ENCODE measurements at regions not wholly inside any gene's neighbourhood (a gene's known extent, or its start where the extent isn't known, plus 50 kb on each side); places are given as distances from the start of the nearest gene placed in this dataset.

- no CpG with 5 or more reads among the region's 2 CpGs for WGBS, 2 donors (ENCODE audit: extremely low coverage in 2 of 2, insufficient read length in 2 of 2, insufficient replicate concordance in 1 of 2)
Observed at GRCh38 chr2:181761175-181761574, 80.9 kb upstream of the NEUROD1 start.

GRCh38 chr2:181762000-181762399 lies 81.7 kb upstream of the NEUROD1 start:
- H3K18ac ChIP-seq (ENCODE audit: low read length), result no peak overlapping the region
- H4K91ac ChIP-seq (ENCODE audit: low read depth, low read length, poor library complexity), result no peak overlapping the region
- no peak overlapping the region for H3K4ac ChIP-seq (ENCODE audit: low read length)
- no peak overlapping the region for H2BK12ac ChIP-seq (ENCODE audit: low read length)
- no peak for DNase-seq (ENCODE audit: low spot score)
- H3K36me3 ChIP-seq (replicated peaks in 1 of 2; ENCODE audit: control insufficient read depth in 2 of 2, insufficient read depth in 2 of 2, low read length in 2 of 2), result no peaks in the 10 kb centered on the region
- WGBS, 2 donors (ENCODE audit: extremely low coverage in 2 of 2, insufficient read length in 2 of 2, insufficient replicate concordance in 1 of 2), result no CpG with 5 or more reads among the region's 5 CpGs
- H2BK15ac ChIP-seq (ENCODE audit: low read length), result no peak overlapping the region
- no peak overlapping the region for H3K27ac ChIP-seq (replicated peaks; ENCODE audit: low read length)
- H3K27me3 ChIP-seq (ENCODE audit: control insufficient read depth in 3 of 3, insufficient read depth in 3 of 3, low read depth in 1 of 3, low read length in 3 of 3), result no peaks in the 10 kb centered on the region
- no peak overlapping the region for H2AK5ac ChIP-seq (ENCODE audit: low read depth, low read length)
- no peaks in the 10 kb centered on the region for H3K9me3 ChIP-seq (replicated peaks in 1 of 2; ENCODE audit: control insufficient read depth in 2 of 2, insufficient read depth in 1 of 2, low read depth in 1 of 2, low read length in 2 of 2)
- H2AFZ ChIP-seq (ENCODE audit: low read length), result no peak overlapping the region
- H2BK120ac ChIP-seq (ENCODE audit: low read depth, low read length), result no peak overlapping the region
- H3K9ac ChIP-seq (ENCODE audit: low read depth, low read length, poor library complexity), result no peak overlapping the region
- H4K8ac ChIP-seq (ENCODE audit: low read depth, low read length), result no peak overlapping the region
- H3K4me3 ChIP-seq (ENCODE audit: low read length in 2 of 2), result no peak overlapping the region
- no peaks in the 10 kb centered on the region for H3K79me1 ChIP-seq (ENCODE audit: low read depth, low read length)
- no peak overlapping the region for H3K23ac ChIP-seq (ENCODE audit: low read depth, low read length, poor library complexity)
- no peak overlapping the region for H2BK5ac ChIP-seq (ENCODE audit: low read length)
- H3K4me2 ChIP-seq (ENCODE audit: insufficient read depth, low read length, poor library complexity, severe bottlenecking), result no peak overlapping the region
- H3K14ac ChIP-seq (ENCODE audit: low read length), result no peak overlapping the region
- peaks cover 0 to 7% of the 10 kb centered on the region in 2 donors for H3K4me1 ChIP-seq (ENCODE audit: control insufficient read depth in 2 of 2, insufficient read depth in 1 of 2, low read depth in 1 of 2, low read length in 2 of 2)

More at GRCh38 chr2:181761175-181761574, 80.9 kb upstream of the NEUROD1 start:
- no peak overlapping the region for H4K91ac ChIP-seq (ENCODE audit: low read depth, low read length, poor library complexity)
- no peak overlapping the region for H2BK120ac ChIP-seq (ENCODE audit: low read depth, low read length)
- H3K14ac ChIP-seq (ENCODE audit: low read length), result no peak overlapping the region
- H3K23ac ChIP-seq (ENCODE audit: low read depth, low read length, poor library complexity), result no peak overlapping the region
- H3K9ac ChIP-seq (ENCODE audit: low read depth, low read length, poor library complexity), result no peak overlapping the region
- H2BK15ac ChIP-seq (ENCODE audit: low read length), result no peak overlapping the region
- no peak overlapping the region for H2AFZ ChIP-seq (ENCODE audit: low read length)
- no peak overlapping the region for H4K8ac ChIP-seq (ENCODE audit: low read depth, low read length)
- no peaks in the 10 kb centered on the region for H3K9me3 ChIP-seq (replicated peaks in 1 of 2; ENCODE audit: control insufficient read depth in 2 of 2, insufficient read depth in 1 of 2, low read depth in 1 of 2, low read length in 2 of 2)
- no peak overlapping the region for H3K4me3 ChIP-seq (ENCODE audit: low read length in 2 of 2)
- H3K27me3 ChIP-seq (ENCODE audit: control insufficient read depth in 3 of 3, insufficient read depth in 3 of 3, low read depth in 1 of 3, low read length in 3 of 3), result no peaks in the 10 kb centered on the region
- peaks cover 0 to 7% of the 10 kb centered on the region in 2 donors for H3K4me1 ChIP-seq (ENCODE audit: control insufficient read depth in 2 of 2, insufficient read depth in 1 of 2, low read depth in 1 of 2, low read length in 2 of 2)
- no peak overlapping the region for H3K27ac ChIP-seq (replicated peaks; ENCODE audit: low read length)
- no peaks in the 10 kb centered on the region for H3K36me3 ChIP-seq (replicated peaks in 1 of 2; ENCODE audit: control insufficient read depth in 2 of 2, insufficient read depth in 2 of 2, low read length in 2 of 2)
- H2AK5ac ChIP-seq (ENCODE audit: low read depth, low read length), result no peak overlapping the region
- H2BK12ac ChIP-seq (ENCODE audit: low read length), result no peak overlapping the region
- no peak overlapping the region for H3K4me2 ChIP-seq (ENCODE audit: insufficient read depth, low read length, poor library complexity, severe bottlenecking)
- no peaks in the 10 kb centered on the region for H3K79me1 ChIP-seq (ENCODE audit: low read depth, low read length)
- no peak for DNase-seq (ENCODE audit: low spot score)
- no peak overlapping the region for H3K4ac ChIP-seq (ENCODE audit: low read length)
- H3K18ac ChIP-seq (ENCODE audit: low read length), result no peak overlapping the region
- H2BK5ac ChIP-seq (ENCODE audit: low read length), result no peak overlapping the region

GRCh38 chr2:181762848-181763247 lies 82.5 kb upstream of the NEUROD1 start:
- Histone ChIP-seq H3K4ac (ENCODE audit: low read length) (no peak overlapping the region), H4K91ac (ENCODE audit: low read depth, low read length, poor library complexity) (no peak overlapping the region), H3K27ac (replicated peaks; ENCODE audit: low read length) (no peak overlapping the region), H3K23ac (ENCODE audit: low read depth, low read length, poor library complexity) (no peak overlapping the region), H3K79me1 (ENCODE audit: low read depth, low read length) (no peaks in the 10 kb centered on the region), H3K9ac (ENCODE audit: low read depth, low read length, poor library complexity) (no peak overlapping the region), H3K18ac (ENCODE audit: low read length) (no peak overlapping the region), H3K27me3 (ENCODE audit: control insufficient read depth in 3 of 3, insufficient read depth in 3 of 3, low read depth in 1 of 3, low read length in 3 of 3) (no peaks in the 10 kb centered on the region), H2BK120ac (ENCODE audit: low read depth, low read length) (no peak overlapping the region), H4K8ac (ENCODE audit: low read depth, low read length) (no peak overlapping the region), H2BK5ac (ENCODE audit: low read length) (no peak overlapping the region), H3K4me2 (ENCODE audit: insufficient read depth, low read length, poor library complexity, severe bottlenecking) (no peak overlapping the region), H3K4me1 (ENCODE audit: control insufficient read depth in 2 of 2, insufficient read depth in 1 of 2, low read depth in 1 of 2, low read length in 2 of 2) (peaks cover 0 to 7% of the 10 kb centered on the region in 2 donors), H2BK12ac (ENCODE audit: low read length) (no peak overlapping the region), H3K4me3 (ENCODE audit: low read length in 2 of 2) (no peak overlapping the region), H2AFZ (ENCODE audit: low read length) (no peak overlapping the region), H2AK5ac (ENCODE audit: low read depth, low read length) (no peak overlapping the region), H3K9me3 (replicated peaks in 1 of 2; ENCODE audit: control insufficient read depth in 2 of 2, insufficient read depth in 1 of 2, low read depth in 1 of 2, low read length in 2 of 2) (no peaks in the 10 kb centered on the region), H3K14ac (ENCODE audit: low read length) (no peak overlapping the region), H3K36me3 (replicated peaks in 1 of 2; ENCODE audit: control insufficient read depth in 2 of 2, insufficient read depth in 2 of 2, low read length in 2 of 2) (no peaks in the 10 kb centered on the region), H2BK15ac (ENCODE audit: low read length) (no peak overlapping the region)
- WGBS, 2 donors (ENCODE audit: extremely low coverage in 2 of 2, insufficient read length in 2 of 2, insufficient replicate concordance in 1 of 2), result no CpG with 5 or more reads among the region's 5 CpGs
- DNase-seq (ENCODE audit: low spot score), result no peak

GRCh38 chr2:181763423-181763822 lies 83.1 kb upstream of the NEUROD1 start:
- Histone ChIP-seq H2BK15ac (ENCODE audit: low read length) (no peak overlapping the region), H3K36me3 (replicated peaks in 1 of 2; ENCODE audit: control insufficient read depth in 2 of 2, insufficient read depth in 2 of 2, low read length in 2 of 2) (no peaks in the 10 kb centered on the region), H2AK5ac (ENCODE audit: low read depth, low read length) (no peak overlapping the region), H3K4ac (ENCODE audit: low read length) (no peak overlapping the region), H3K4me3 (ENCODE audit: low read length in 2 of 2) (no peak overlapping the region), H3K23ac (ENCODE audit: low read depth, low read length, poor library complexity) (no peak overlapping the region), H2BK5ac (ENCODE audit: low read length) (no peak overlapping the region), H3K4me1 (ENCODE audit: control insufficient read depth in 2 of 2, insufficient read depth in 1 of 2, low read depth in 1 of 2, low read length in 2 of 2) (peaks cover 0 to 7% of the 10 kb centered on the region in 2 donors), H2BK120ac (ENCODE audit: low read depth, low read length) (no peak overlapping the region), H3K27me3 (ENCODE audit: control insufficient read depth in 3 of 3, insufficient read depth in 3 of 3, low read depth in 1 of 3, low read length in 3 of 3) (no peaks in the 10 kb centered on the region), H4K8ac (ENCODE audit: low read depth, low read length) (no peak overlapping the region), H3K4me2 (ENCODE audit: insufficient read depth, low read length, poor library complexity, severe bottlenecking) (no peak overlapping the region), H3K9me3 (replicated peaks in 1 of 2; ENCODE audit: control insufficient read depth in 2 of 2, insufficient read depth in 1 of 2, low read depth in 1 of 2, low read length in 2 of 2) (no peaks in the 10 kb centered on the region), H3K9ac (ENCODE audit: low read depth, low read length, poor library complexity) (no peak overlapping the region), H3K14ac (ENCODE audit: low read length) (no peak overlapping the region), H2AFZ (ENCODE audit: low read length) (no peak overlapping the region), H4K91ac (ENCODE audit: low read depth, low read length, poor library complexity) (no peak overlapping the region), H3K79me1 (ENCODE audit: low read depth, low read length) (no peaks in the 10 kb centered on the region), H3K18ac (ENCODE audit: low read length) (no peak overlapping the region), H2BK12ac (ENCODE audit: low read length) (no peak overlapping the region), H3K27ac (replicated peaks; ENCODE audit: low read length) (no peak overlapping the region)
- no CpG with 5 or more reads among the region's 4 CpGs for WGBS, 2 donors (ENCODE audit: extremely low coverage in 2 of 2, insufficient read length in 2 of 2, insufficient replicate concordance in 1 of 2)
- DNase-seq (ENCODE audit: low spot score), result no peak

All from neuronal stem cell (in vitro differentiated cells).